ENCODE measurements at regions not wholly inside any gene's neighbourhood (a gene's known extent, or its start where the extent isn't known, plus 50 kb on each side); places are given as distances from the start of the nearest gene placed in this dataset.
"Not testable (repeated sequence)": the region's sequence is repeated elsewhere in the genome, so short reads cannot be mapped to it uniquely, and the experiment has no call there.

GRCh38 chr2:87633287-87633963, 114.5 kb upstream of the PLGLB2 start:
- H3K4me1 ChIP-seq (ENCODE audit: control insufficient read depth in 2 of 2, insufficient read depth in 2 of 2, low read length in 2 of 2); H3K27me3 ChIP-seq (replicated peaks in 1 of 4; ENCODE audit: control extremely low read depth in 1 of 4, control insufficient read depth in 3 of 4, insufficient read depth in 4 of 4, low read length in 3 of 4): not testable (repeated sequence)

GRCh38 chr2:87634106-87634505, 113.8 kb upstream of the PLGLB2 start:
- H3K36me3 ChIP-seq (replicated peaks in 1 of 2; ENCODE audit: control extremely low read depth in 1 of 2, control insufficient read depth in 1 of 2, extremely low read depth in 1 of 2, insufficient read depth in 2 of 2, low read length in 1 of 2); H3K27ac ChIP-seq (ENCODE audit: low read length in 2 of 2); CTCF ChIA-PET; H4K20me1 ChIP-seq (ENCODE audit: control insufficient read depth, insufficient read depth, low read length, poor library complexity, severe bottlenecking); DNase-seq; H3K9me3 Mint-ChIP-seq (ENCODE audit: insufficient read depth); H3K4me1 ChIP-seq (ENCODE audit: control insufficient read depth in 2 of 2, insufficient read depth in 2 of 2, low read length in 2 of 2); H2AFZ ChIP-seq (ENCODE audit: insufficient read depth, low read depth, low read length, poor library complexity, severe bottlenecking); H3K27me3 ChIP-seq (replicated peaks in 1 of 4; ENCODE audit: control extremely low read depth in 1 of 4, control insufficient read depth in 3 of 4, insufficient read depth in 4 of 4, low read length in 3 of 4); H3K9me3 ChIP-seq (ENCODE audit: control extremely low read depth in 1 of 3, control insufficient read depth in 2 of 3, insufficient read depth in 1 of 3, low read length in 2 of 3); H3K9ac ChIP-seq (ENCODE audit: low read length); POLR2A ChIA-PET; H3K27me3 Mint-ChIP-seq; H3K79me2 ChIP-seq (ENCODE audit: control insufficient read depth, insufficient read depth, low read length); H3K4me1 Mint-ChIP-seq; H3K27ac Mint-ChIP-seq; H3K4me2 ChIP-seq (replicated peaks; ENCODE audit: low read depth, low read length, poor library complexity, severe bottlenecking); intact Hi-C loops (cut with micrococcal nuclease); ATAC-seq (ENCODE audit: low read depth); H3K4me3 ChIP-seq (ENCODE audit: control extremely low read depth in 1 of 5, extremely low read depth in 1 of 5, insufficient read depth in 1 of 5, low read depth in 2 of 5, low read length in 4 of 5); H3K4me3 Mint-ChIP-seq: not testable (repeated sequence)
- no CpG with 5 or more reads among the region's 7 CpGs for WGBS (ENCODE audit: insufficient coverage)

More at GRCh38 chr2:87633287-87633963, 114.5 kb upstream of the PLGLB2 start:
- H4K20me1 ChIP-seq (ENCODE audit: control insufficient read depth, insufficient read depth, low read length, poor library complexity, severe bottlenecking); H3K9ac ChIP-seq (ENCODE audit: low read length); ATAC-seq (ENCODE audit: low read depth); H3K4me3 ChIP-seq (ENCODE audit: control extremely low read depth in 1 of 5, extremely low read depth in 1 of 5, insufficient read depth in 1 of 5, low read depth in 2 of 5, low read length in 4 of 5); H3K27me3 Mint-ChIP-seq; H3K36me3 ChIP-seq (replicated peaks in 1 of 2; ENCODE audit: control extremely low read depth in 1 of 2, control insufficient read depth in 1 of 2, extremely low read depth in 1 of 2, insufficient read depth in 2 of 2, low read length in 1 of 2); H3K4me3 Mint-ChIP-seq; intact Hi-C loops (cut with micrococcal nuclease); H3K27ac Mint-ChIP-seq; DNase-seq; H3K9me3 ChIP-seq (ENCODE audit: control extremely low read depth in 1 of 3, control insufficient read depth in 2 of 3, insufficient read depth in 1 of 3, low read length in 2 of 3); H3K4me2 ChIP-seq (replicated peaks; ENCODE audit: low read depth, low read length, poor library complexity, severe bottlenecking); H3K79me2 ChIP-seq (ENCODE audit: control insufficient read depth, insufficient read depth, low read length); H3K27ac ChIP-seq (ENCODE audit: low read length in 2 of 2); H3K9me3 Mint-ChIP-seq (ENCODE audit: insufficient read depth); H2AFZ ChIP-seq (ENCODE audit: insufficient read depth, low read depth, low read length, poor library complexity, severe bottlenecking); H3K4me1 Mint-ChIP-seq; POLR2A ChIA-PET; CTCF ChIA-PET: not testable (repeated sequence)
- no CpG with 5 or more reads among the region's 3 CpGs for WGBS (ENCODE audit: insufficient coverage)

- H2AFZ ChIP-seq (ENCODE audit: insufficient read depth, low read depth, low read length, poor library complexity, severe bottlenecking); POLR2A ChIA-PET; H3K4me3 ChIP-seq (ENCODE audit: control extremely low read depth in 1 of 5, extremely low read depth in 1 of 5, insufficient read depth in 1 of 5, low read depth in 2 of 5, low read length in 4 of 5); H3K4me3 Mint-ChIP-seq; H3K79me2 ChIP-seq (ENCODE audit: control insufficient read depth, insufficient read depth, low read length); H3K4me1 ChIP-seq (ENCODE audit: control insufficient read depth in 2 of 2, insufficient read depth in 2 of 2, low read length in 2 of 2); H3K4me2 ChIP-seq (replicated peaks; ENCODE audit: low read depth, low read length, poor library complexity, severe bottlenecking); H3K4me1 Mint-ChIP-seq; H3K9me3 Mint-ChIP-seq (ENCODE audit: insufficient read depth); H4K20me1 ChIP-seq (ENCODE audit: control insufficient read depth, insufficient read depth, low read length, poor library complexity, severe bottlenecking); ATAC-seq (ENCODE audit: low read depth); H3K27me3 ChIP-seq (replicated peaks in 1 of 4; ENCODE audit: control extremely low read depth in 1 of 4, control insufficient read depth in 3 of 4, insufficient read depth in 4 of 4, low read length in 3 of 4); CTCF ChIA-PET; H3K9ac ChIP-seq (ENCODE audit: low read length); H3K27ac ChIP-seq (ENCODE audit: low read length in 2 of 2); intact Hi-C loops (cut with micrococcal nuclease); H3K27me3 Mint-ChIP-seq; H3K9me3 ChIP-seq (ENCODE audit: control extremely low read depth in 1 of 3, control insufficient read depth in 2 of 3, insufficient read depth in 1 of 3, low read length in 2 of 3); DNase-seq; H3K27ac Mint-ChIP-seq; H3K36me3 ChIP-seq (replicated peaks in 1 of 2; ENCODE audit: control extremely low read depth in 1 of 2, control insufficient read depth in 1 of 2, extremely low read depth in 1 of 2, insufficient read depth in 2 of 2, low read length in 1 of 2): not testable (repeated sequence)
- 100% methylated on average over 3 of the region's 10 CpGs for WGBS (ENCODE audit: insufficient coverage)
These were observed 112.8 kb upstream of the PLGLB2 start for GRCh38 chr2:87634971-87635650.

GRCh38 chr2:87636246-87636645, 111.6 kb upstream of the PLGLB2 start:
- H3K27me3 ChIP-seq (replicated peaks in 1 of 4; ENCODE audit: control extremely low read depth in 1 of 4, control insufficient read depth in 3 of 4, insufficient read depth in 4 of 4, low read length in 3 of 4); POLR2A ChIA-PET: not testable (repeated sequence)

More at GRCh38 chr2:87636246-87636645, 111.6 kb upstream of the PLGLB2 start:
- H4K20me1 ChIP-seq (ENCODE audit: control insufficient read depth, insufficient read depth, low read length, poor library complexity, severe bottlenecking); H3K4me3 ChIP-seq (ENCODE audit: control extremely low read depth in 1 of 5, extremely low read depth in 1 of 5, insufficient read depth in 1 of 5, low read depth in 2 of 5, low read length in 4 of 5); H3K27ac Mint-ChIP-seq; H3K27me3 Mint-ChIP-seq; CTCF ChIA-PET; H3K36me3 ChIP-seq (replicated peaks in 1 of 2; ENCODE audit: control extremely low read depth in 1 of 2, control insufficient read depth in 1 of 2, extremely low read depth in 1 of 2, insufficient read depth in 2 of 2, low read length in 1 of 2); DNase-seq; H3K9me3 ChIP-seq (ENCODE audit: control extremely low read depth in 1 of 3, control insufficient read depth in 2 of 3, insufficient read depth in 1 of 3, low read length in 2 of 3); H3K4me3 Mint-ChIP-seq; H3K79me2 ChIP-seq (ENCODE audit: control insufficient read depth, insufficient read depth, low read length); intact Hi-C loops (cut with micrococcal nuclease); H3K27ac ChIP-seq (ENCODE audit: low read length in 2 of 2); H3K9me3 Mint-ChIP-seq (ENCODE audit: insufficient read depth); H3K4me2 ChIP-seq (replicated peaks; ENCODE audit: low read depth, low read length, poor library complexity, severe bottlenecking); ATAC-seq (ENCODE audit: low read depth); H3K9ac ChIP-seq (ENCODE audit: low read length); H3K4me1 Mint-ChIP-seq; H2AFZ ChIP-seq (ENCODE audit: insufficient read depth, low read depth, low read length, poor library complexity, severe bottlenecking); H3K4me1 ChIP-seq (ENCODE audit: control insufficient read depth in 2 of 2, insufficient read depth in 2 of 2, low read length in 2 of 2): not testable (repeated sequence)
- 100% methylated on average over 3 of the region's 7 CpGs for WGBS (ENCODE audit: insufficient coverage)
